ENCODE measurements at regions not wholly inside any gene's neighbourhood (a gene's known extent, or its start where the extent isn't known, plus 50 kb on each side); places are given as distances from the start of the nearest gene placed in this dataset.

GRCh38 chr1:14452551-14452950, 145.9 kb upstream of the KAZN start:
- no peak for DNase-seq
- no TSS peak for BruUV-seq (replicated peaks)
- H3K9me3 ChIP-seq (ENCODE audit: insufficient read depth, low read depth), result no peaks in the 10 kb centered on the region
- no peaks in the 10 kb centered on the region for H3K4me1 ChIP-seq (replicated peaks; ENCODE audit: insufficient read depth)
- no peak overlapping the region for H3K4me2 ChIP-seq
- H4K20me1 ChIP-seq (ENCODE audit: insufficient read depth), result no peaks in the 10 kb centered on the region
- H3K36me3 ChIP-seq (ENCODE audit: low read depth), result no peaks in the 10 kb centered on the region
- no peaks in the 10 kb centered on the region for H3F3A ChIP-seq (ENCODE audit: insufficient read depth, low read depth)
- H2AFZ ChIP-seq, result no peak overlapping the region
- intact Hi-C loops (cut with micrococcal nuclease; ENCODE audit: unreplicated experiment), result no loop called here
- 0 out of 2 replicates have a peak, but pooled peaks cover 5% of the 10 kb centered on the region for H3K27me3 ChIP-seq (ENCODE audit: insufficient read depth, low read depth)
- H3K4me3 ChIP-seq, result no peak overlapping the region
- CTCF ChIA-PET, result no interaction called here
- H3K79me2 ChIP-seq (ENCODE audit: low read depth), result no peaks in the 10 kb centered on the region
- H3K9me2 ChIP-seq (ENCODE audit: insufficient read depth), result no peaks in the 10 kb centered on the region
- no peak overlapping the region for H3K27ac ChIP-seq
- TF ChIP-seq, protein P1, sequence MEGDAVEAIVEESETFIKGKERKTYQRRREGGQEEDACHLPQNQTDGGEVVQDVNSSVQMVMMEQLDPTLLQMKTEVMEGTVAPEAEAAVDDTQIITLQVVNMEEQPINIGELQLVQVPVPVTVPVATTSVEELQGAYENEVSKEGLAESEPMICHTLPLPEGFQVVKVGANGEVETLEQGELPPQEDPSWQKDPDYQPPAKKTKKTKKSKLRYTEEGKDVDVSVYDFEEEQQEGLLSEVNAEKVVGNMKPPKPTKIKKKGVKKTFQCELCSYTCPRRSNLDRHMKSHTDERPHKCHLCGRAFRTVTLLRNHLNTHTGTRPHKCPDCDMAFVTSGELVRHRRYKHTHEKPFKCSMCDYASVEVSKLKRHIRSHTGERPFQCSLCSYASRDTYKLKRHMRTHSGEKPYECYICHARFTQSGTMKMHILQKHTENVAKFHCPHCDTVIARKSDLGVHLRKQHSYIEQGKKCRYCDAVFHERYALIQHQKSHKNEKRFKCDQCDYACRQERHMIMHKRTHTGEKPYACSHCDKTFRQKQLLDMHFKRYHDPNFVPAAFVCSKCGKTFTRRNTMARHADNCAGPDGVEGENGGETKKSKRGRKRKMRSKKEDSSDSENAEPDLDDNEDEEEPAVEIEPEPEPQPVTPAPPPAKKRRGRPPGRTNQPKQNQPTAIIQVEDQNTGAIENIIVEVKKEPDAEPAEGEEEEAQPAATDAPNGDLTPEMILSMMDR (conservative IDR thresholded peaks at IDR 0.05), result no peak
- no peak for TF ChIP-seq EZH2 (IDR thresholded peaks at IDR 0.05; ENCODE audit: low read depth)
- POLR2A ChIA-PET (ENCODE audit: unreplicated experiment), result no interaction called here

GRCh38 chr1:14460173-14460572, 138.3 kb upstream of the KAZN start:
- ChIA-PET CTCF (no interaction called here), POLR2A (ENCODE audit: unreplicated experiment) (no interaction called here)
- TF ChIP-seq, protein P1 (conservative IDR thresholded peaks at IDR 0.05), result no peak
- TF ChIP-seq EZH2 (IDR thresholded peaks at IDR 0.05; ENCODE audit: low read depth), result no peak

DNA sequence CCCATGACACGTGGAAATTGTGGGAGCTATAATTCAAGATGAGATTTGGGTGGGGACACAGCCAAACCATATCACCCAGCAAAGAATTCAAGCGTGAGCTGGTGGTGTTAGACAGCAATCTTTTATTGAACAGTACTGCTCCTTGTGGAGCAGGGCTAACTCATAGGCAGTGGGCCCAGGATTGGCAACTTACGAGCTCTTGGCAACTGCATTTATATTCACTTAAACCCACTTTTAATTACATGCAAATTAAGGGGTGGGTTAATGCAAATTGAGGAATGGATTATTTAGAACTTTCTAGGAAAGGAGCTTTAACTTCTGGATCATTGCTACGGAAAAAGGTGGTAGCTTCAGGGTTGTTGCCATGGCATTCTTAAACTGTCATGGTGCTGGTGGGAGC, 135.6 kb upstream of the KAZN start:
- CTCF ChIA-PET, result no interaction called here
- Histone ChIP-seq H4K20me1 (ENCODE audit: insufficient read depth) (no peaks in the 10 kb centered on the region), H3K4me2 (no peak overlapping the region), H2AFZ (no peak overlapping the region), H3K79me2 (ENCODE audit: low read depth) (no peaks in the 10 kb centered on the region), H3K27me3 (ENCODE audit: insufficient read depth, low read depth) (no peaks in the 10 kb centered on the region), H3K9me2 (ENCODE audit: insufficient read depth) (no peaks in the 10 kb centered on the region), H3K27ac (no peak overlapping the region), H3F3A (ENCODE audit: insufficient read depth, low read depth) (no peaks in the 10 kb centered on the region), H3K9me3 (ENCODE audit: insufficient read depth, low read depth) (no peaks in the 10 kb centered on the region), H3K4me3 (no peak overlapping the region), H3K36me3 (ENCODE audit: low read depth) (no peaks in the 10 kb centered on the region), H3K4me1 (replicated peaks; ENCODE audit: insufficient read depth) (no peaks in the 10 kb centered on the region)
- POLR2A ChIA-PET (ENCODE audit: unreplicated experiment), result no interaction called here
- DNase-seq, result no peak
- intact Hi-C loops (cut with micrococcal nuclease; ENCODE audit: unreplicated experiment), result no loop called here
- BruUV-seq (replicated peaks), result no TSS peak
- no peak for TF ChIP-seq EZH2 (IDR thresholded peaks at IDR 0.05; ENCODE audit: low read depth)
- TF ChIP-seq, protein P1 (conservative IDR thresholded peaks at IDR 0.05), result no peak

More at GRCh38 chr1:14460173-14460572, 138.3 kb upstream of the KAZN start:
- H3K4me1 ChIP-seq (replicated peaks; ENCODE audit: insufficient read depth), result no peaks in the 10 kb centered on the region
- H3K27ac ChIP-seq, result no peak overlapping the region
- no peak overlapping the region for H3K4me2 ChIP-seq
- DNase-seq, result no peak
- no peak overlapping the region for H3K4me3 ChIP-seq
- BruUV-seq (replicated peaks), result no TSS peak
- H3F3A ChIP-seq (ENCODE audit: insufficient read depth, low read depth), result no peaks in the 10 kb centered on the region
- H3K27me3 ChIP-seq (ENCODE audit: insufficient read depth, low read depth), result 0 out of 2 replicates have a peak, but pooled peaks cover 5% of the 10 kb centered on the region
- intact Hi-C loops (cut with micrococcal nuclease; ENCODE audit: unreplicated experiment), result no loop called here
- no peaks in the 10 kb centered on the region for H3K79me2 ChIP-seq (ENCODE audit: low read depth)
- H3K36me3 ChIP-seq (ENCODE audit: low read depth), result no peaks in the 10 kb centered on the region
- H4K20me1 ChIP-seq (ENCODE audit: insufficient read depth), result no peaks in the 10 kb centered on the region
- no peak overlapping the region for H2AFZ ChIP-seq
- H3K9me2 ChIP-seq (ENCODE audit: insufficient read depth), result no peaks in the 10 kb centered on the region
- no peaks in the 10 kb centered on the region for H3K9me3 ChIP-seq (ENCODE audit: insufficient read depth, low read depth)

All from PC-9 (cell line).